ENCODE measurements at regions not wholly inside any gene's neighbourhood (a gene's known extent, or its start where the extent isn't known, plus 50 kb on each side); places are given as distances from the start of the nearest gene placed in this dataset.
A peak's percentile ranks its signal among the peaks of the same experiment; 100 is the strongest.
"Not testable (repeated sequence)": the region's sequence is repeated elsewhere in the genome, so short reads cannot be mapped to it uniquely, and the experiment has no call there.

DNA sequence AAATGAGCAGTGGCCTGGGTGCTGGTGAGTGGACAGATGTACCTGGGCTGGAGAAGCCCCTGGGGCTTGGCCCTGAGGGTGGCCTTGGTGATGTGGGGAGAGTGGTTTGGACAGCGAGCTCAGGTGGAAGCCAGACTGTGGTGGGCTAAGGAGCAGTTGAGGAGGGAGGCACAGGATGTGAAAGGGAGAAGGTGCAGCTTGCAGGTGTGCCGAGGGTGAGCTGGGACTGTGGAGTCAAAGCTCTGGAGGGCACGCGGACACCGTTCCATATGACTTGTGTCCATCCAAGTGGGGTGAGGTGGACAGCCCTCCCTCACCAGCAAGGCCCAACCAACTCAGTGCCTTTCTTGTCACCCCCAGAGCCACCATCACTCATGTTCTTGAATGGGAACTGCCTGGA, 170.8 kb upstream of the ZNF267 start:
- DNase-seq = no peak

GRCh38 chr16:31703526-31704128, 170.0 kb upstream of the ZNF267 start:
- no peak for DNase-seq

DNA sequence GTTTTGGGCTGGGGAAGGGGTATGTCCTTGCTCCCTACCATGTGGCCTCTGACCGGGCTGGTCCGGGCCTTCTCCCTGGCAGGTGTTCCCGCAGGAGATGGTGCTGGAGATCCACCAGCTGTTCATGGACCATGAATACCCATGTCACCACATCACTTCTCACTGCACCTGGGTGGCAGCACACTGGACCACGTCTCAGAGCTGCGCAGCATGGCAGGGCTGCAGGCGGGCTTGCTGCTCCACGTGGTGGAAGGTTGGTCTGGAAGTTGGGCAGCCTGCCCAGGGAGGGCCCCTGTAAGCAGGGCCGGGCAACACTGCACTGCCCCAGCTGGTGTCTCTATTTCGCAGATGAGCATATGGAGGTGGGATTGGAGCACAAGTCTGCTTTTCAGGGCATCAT, 169.5 kb upstream of the ZNF267 start:
- DNase-seq = no peak

DNA sequence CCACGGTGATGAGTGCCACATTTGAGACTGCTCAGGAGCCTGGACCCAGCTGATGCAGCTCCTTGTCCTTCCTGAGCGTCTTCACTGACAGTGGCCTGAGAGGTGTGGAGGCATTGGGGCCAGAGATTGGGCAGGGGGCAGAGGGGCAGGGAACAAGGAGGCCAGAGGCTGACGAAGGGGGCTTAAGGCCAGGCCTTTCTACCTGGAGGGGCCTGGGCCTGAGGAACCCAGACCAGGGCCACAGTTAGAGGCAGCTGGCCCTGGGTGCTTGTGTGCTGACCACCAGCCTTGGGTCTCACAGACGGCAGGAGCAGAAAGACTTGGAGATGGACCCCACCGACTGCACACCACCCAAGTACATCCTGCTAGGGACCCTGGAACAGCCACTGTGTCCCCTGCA, 168.2 kb upstream of the ZNF267 start:
- DNase-seq = no peak

DNA sequence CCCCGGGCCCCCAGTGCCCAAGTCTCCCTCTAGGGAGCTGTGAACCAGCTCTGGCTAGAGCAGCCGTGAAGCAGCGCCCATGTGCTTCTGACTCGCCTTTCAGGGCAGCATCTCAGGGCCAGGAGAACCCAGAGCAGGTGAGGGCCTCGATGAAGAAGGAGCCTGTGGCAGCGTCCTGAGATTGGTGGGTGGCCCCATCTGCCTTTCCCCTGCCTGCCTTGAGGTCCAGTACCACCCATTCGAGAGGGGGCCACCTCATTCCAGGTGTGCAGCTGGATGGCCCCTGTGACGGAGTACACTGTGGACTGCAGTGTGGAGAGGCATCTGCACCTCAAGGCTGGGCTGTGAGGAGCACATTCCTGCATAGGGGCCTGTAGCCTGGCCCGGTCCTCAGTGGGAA, 167.3 kb upstream of the ZNF267 start:
- DNase-seq = no peak

DNA sequence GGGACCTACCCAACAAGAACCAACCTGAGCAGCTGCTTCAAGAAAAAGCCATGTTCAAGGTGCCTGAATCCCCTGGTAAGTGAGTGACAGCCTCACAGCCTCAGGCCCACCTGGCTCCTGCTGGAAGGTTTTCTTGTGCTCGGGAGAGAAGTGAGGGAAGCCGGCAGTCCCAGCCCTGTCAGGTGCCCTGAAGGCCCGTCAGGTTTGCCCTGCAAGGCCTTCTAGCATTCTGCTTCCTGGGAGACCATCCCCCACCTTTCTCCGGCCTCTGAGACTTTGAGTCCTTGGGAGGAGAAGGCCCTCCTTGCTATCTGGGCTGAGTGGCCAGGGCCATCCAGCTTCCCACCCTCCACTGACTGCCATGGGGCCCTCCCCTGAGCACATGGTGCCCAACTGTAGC, 166.7 kb upstream of the ZNF267 start:
- DNase-seq = no peak

DNA sequence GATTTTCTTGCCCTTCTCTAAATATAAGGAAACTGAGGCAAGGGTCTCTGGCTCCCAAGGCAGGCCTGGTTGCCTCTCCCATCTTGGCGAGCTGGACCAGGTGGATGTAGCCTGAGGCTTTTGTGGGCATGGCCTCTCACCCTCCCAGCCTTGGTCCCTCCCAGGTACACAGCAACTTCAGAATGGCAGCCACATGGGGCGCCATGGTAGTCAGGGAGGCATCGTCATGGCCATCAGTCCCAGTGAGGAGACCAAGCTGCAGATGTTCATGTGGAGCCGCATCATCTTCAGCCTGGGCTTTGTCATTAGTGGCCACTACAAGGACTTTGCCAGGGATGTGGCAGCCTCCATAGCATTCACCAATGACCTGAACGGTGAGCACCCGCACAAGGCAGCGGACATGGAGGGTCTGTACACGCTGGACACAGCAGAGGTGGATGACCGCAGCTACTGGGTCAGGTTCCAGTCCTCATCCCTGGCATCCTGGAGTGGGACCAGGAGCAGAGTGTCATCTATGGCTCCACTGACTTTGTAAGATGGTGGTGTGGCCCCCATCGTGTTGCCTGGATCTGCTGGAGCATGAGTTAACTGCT, 165.8 kb upstream of the ZNF267 start:
- DNase-seq = no peak

DNA sequence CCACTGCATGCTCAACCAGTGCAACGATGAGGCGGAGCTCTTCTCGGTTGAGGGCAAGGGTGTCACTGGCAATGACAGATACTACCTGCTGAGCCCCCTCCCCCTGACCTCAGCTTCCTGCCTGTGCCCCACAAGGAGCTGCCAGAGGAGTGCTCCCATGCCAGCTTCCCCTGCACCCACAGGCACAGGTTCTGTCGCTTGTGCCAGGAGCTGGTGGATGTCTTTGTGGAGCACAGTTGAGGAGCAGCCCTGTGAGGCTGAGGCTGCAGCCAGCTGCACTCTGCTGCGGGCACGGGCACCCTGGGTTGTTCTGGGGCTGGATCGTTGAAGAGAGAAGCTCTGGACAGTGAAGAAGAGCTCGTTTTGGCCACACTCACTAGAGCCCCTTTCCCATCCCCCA, 165.3 kb upstream of the ZNF267 start:
- DNase-seq = no peak

- no peak for DNase-seq
These were observed 164.4 kb upstream of the ZNF267 start for GRCh38 chr16:31709181-31709580.

- no peak for DNase-seq
These were observed 163.5 kb upstream of the ZNF267 start for GRCh38 chr16:31710134-31710533.

GRCh38 chr16:31710880-31711279, 162.7 kb upstream of the ZNF267 start:
- no peak for DNase-seq

GRCh38 chr16:31711344-31711845, 162.2 kb upstream of the ZNF267 start:
- DNase-seq = peak in 1 of 3 experiments; percentile 16

DNA sequence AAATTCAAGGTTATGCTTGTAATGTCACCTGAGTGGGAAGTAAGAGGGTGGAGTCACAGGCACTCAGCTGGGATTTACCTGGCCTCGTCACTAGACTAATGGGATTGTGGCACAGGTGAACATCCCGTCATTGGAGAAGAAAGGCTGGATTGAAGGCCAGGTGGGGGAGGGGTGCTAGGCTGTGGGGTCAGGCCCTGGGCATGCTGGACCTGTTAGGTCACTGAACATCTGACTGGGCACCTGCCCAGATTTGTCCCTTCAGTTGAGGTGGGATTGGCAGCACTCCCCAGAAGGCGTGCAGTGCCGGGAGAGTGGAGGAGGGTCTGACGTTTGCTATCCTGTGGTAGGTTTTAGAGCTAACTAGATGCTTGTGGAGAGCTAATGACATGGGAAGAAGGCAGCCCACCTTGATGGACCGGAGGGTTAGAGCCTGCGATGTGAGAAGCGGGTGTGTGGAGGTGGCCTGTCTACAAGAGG, 161.5 kb upstream of the ZNF267 start:
- DNase-seq = no peak

- DNase-seq = peak; percentile 88 to 98 (median 94)
These were observed 160.3 kb upstream of the ZNF267 start for GRCh38 chr16:31713071-31713944.

DNA sequence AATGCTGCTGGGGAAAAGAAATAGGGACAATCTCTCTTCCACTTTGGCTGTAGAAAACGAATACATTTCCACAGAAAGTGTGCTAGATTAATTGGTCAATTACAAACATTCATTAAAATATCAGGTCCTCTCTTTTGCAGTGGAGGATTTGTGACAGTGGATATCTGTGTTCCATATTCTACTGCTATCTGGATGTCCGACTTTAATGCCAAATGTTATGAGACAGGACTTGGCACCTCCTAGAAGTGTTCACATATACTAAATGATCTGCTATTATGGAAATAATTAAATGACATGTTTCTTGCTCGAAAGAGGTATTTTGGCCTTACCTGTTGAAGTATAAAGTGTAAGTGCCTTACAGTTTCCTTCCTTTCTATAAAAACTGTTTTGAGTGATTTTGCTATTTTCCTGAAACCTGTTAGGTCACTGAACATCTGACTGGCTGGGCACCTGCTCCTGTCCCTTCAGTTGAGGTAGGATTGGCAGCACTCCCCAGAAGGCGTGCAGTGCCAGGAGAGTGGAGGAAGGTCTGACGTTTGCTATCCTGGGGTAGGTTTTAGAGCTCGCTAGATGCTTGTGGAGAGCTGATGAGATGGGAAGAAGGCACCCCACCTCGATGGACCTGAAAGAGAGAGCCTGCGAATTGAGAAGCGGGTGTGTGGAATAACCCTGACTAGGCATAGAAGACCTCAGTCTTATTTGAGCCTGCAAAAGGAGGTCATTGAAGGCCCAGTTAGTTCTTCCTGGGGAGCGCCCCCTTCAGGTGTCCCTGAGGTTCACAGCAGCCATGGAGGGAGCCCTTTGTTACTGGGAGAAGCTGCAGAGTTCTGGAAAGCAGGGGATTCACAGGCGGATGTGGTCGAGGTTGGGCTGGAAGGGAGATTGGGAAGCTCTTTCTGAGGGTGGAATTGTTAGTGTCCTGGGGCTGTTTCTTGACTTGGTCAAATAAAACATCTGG, 159.4 kb upstream of the ZNF267 start:
- DNase-seq = peak in 1 of 3 experiments; percentile 35

DNA sequence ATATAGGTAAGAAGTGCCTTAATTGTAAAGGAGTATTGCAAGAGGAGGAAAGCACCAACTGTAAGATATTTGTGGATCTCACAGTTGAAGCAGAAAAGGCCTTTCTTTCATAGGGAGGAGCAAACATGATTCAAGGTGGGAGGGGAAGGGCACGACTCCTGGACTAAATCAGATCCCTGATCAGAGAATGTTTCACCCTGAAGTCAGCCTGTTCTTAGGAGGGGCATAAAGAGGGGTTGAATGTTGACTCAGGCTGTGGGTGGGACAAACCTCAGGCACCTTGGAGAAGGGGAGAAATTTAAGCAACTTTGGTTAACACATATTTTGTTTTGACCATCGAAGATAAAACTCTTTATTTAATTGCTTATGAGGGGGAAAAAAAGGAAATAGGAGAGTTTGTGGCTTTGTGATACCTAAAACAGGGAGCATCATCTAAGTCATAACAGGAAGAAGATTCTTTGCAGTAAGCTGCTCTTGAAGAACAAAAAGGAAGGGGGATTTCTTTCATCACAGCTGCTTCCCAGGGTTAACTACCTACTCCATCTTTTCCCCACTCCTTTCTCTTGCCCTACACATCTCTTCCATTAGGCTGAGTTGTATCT, 158.6 kb upstream of the ZNF267 start:
- DNase-seq = no peak

DNA sequence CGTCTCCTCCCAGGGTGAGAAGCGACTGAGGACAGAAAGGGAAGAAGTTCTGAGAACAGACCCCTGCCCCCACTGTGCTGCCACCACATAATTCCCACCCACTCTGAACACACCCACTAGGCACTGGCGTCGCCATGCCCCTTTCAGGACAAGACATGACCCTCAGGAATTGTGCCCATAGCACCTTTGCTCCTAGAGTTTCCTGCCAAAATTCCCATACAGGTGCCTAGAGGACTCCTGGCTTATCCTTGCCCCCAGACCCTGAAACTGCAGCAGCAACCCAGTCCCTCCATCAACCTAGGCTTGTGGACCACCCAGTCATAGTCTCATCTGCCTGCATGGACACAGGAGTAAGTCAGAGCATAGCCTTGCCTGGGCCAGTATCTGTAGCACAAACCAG, 157.7 kb upstream of the ZNF267 start:
- no peak for DNase-seq

DNA sequence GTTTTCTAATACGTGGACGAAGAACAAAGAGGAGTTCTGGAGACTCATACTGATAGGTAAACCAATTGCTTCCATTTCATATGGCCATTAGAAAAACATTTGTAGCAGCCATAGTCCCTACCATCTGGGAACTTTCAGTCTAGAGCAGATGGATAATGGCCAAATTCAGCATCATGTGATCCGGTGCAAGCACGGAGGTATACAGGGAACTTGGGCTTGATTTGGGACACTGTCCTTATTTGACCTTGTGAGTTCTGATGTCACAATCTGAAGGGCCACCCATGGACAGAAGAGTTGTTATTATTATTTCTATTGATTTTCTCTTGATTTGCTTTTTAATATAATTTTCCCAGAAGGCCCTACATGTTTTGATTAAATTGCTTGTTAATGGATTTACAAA, 154.6 kb upstream of the ZNF267 start:
- no peak for DNase-seq

DNA sequence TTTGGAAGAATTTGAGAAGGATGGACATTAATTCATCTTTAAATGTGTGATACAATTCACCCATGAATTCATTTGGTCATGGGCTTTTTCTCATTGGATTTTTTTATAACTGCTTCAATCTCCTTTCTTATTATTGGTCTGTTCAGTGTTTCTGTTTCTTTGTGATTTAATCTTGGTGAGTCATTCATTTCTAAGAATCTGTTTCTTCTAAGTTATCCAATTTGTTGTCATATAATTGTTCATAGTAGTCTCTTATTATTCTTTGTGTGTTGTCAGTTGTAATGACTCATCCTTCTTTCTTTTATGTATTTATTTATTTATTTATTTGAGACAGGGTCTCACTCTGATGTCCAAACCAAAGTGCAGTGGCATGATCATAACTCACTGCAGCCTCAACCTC, 146.1 kb upstream of the ZNF267 start:
- DNase-seq = no peak

DNA sequence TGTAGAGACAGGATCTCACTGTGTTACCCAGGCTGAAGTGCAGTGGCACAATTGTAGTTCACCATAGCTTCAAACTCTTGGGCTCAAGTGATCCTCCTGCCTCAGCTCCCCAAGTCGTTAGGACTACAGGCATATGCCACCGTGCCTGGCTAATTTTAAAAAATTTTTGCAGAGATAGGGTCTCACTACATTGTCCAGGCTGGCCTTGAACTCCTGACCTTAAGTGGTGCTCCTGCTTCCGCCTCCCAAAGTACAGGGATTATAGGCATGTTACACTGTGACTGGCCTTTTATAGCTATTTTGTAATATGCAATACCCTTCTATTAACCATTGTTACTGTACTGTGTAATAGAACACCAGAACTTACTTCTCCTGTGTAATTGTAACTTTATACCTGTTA, 139.3 kb upstream of the ZNF267 start:
- no peak for DNase-seq

DNA sequence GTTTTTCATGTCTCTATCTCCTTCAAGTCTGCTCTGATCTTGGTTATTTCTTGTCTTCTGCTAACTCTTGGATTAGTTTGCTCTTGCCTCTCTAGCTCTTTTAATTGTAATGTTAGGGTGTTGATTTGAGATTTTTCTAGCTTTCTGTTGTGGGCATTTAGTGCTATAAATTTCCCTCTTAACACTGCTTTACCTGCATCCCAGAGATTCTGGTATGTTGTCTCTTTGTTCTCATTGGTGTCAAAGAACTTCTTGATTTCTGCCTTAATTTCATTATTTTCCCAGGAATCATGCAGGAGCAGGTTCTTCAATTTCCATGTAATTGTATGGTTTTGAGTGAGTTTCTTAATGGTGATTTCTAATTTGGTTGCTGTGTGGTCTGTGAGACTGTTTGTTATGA, 128.5 kb upstream of the ZNF267 start:
- not testable (repeated sequence) for DNase-seq

GRCh38 chr16:31745900-31746299, 127.7 kb upstream of the ZNF267 start:
- no peak for DNase-seq

All from NCI-H1417 (cell line).